ENCODE measurements at regions not wholly inside any gene's neighbourhood (a gene's known extent, or its start where the extent isn't known, plus 50 kb on each side); places are given as distances from the start of the nearest gene placed in this dataset.
A peak's percentile ranks its signal among the peaks of the same experiment; 100 is the strongest.

GRCh38 chr3:31210068-31210645, 315.7 kb upstream of the GADL1 start:
- DNase-seq (ENCODE audit: low read depth, low spot score) (no peak), ATAC-seq (no peak)
- Histone ChIP-seq H3K9ac (ENCODE audit: low read length) (no peak overlapping the region), H4K20me1 (ENCODE audit: insufficient read depth) (no peaks in the 10 kb centered on the region), H3K4me2 (ENCODE audit: low read length) (no peak overlapping the region), H3K27me3 (ENCODE audit: insufficient read depth, low read length) (no peaks in the 10 kb centered on the region), H3K4me3 (replicated peaks in 1 of 2; ENCODE audit: low read depth in 1 of 2, low read length in 2 of 2) (no peak overlapping the region), H3K4me1 (ENCODE audit: control insufficient read depth in 1 of 2, insufficient read depth in 2 of 2, low read length in 2 of 2) (peaks cover 3 to 24% of the 10 kb centered on the region in 2 experiments; a peak in 2 of 4 replicates), H3K27ac (ENCODE audit: low read depth, low read length) (no peak overlapping the region), H2AFZ (ENCODE audit: low read depth, low read length, poor library complexity, severe bottlenecking) (no peak overlapping the region), H3K9me3 (ENCODE audit: control insufficient read depth in 1 of 2, insufficient read depth in 1 of 2, low read depth in 1 of 2, low read length in 2 of 2) (no peaks in the 10 kb centered on the region), H3K9me2 (ENCODE audit: insufficient read depth) (no peaks in the 10 kb centered on the region), H3K36me3 (ENCODE audit: control insufficient read depth in 1 of 2, insufficient read depth in 2 of 2, low read length in 2 of 2) (no peaks in the 10 kb centered on the region), H3K79me2 (ENCODE audit: insufficient read depth, low read length) (no peaks in the 10 kb centered on the region)
- ChIA-PET POLR2A (no interaction called here), CTCF (interaction anchor here (0.8 to 1.8 kb wide), 2 partner anchors 14 to 276 kb away, joined by 3 to 4 read pairs; no protein-coding TSS in a partner anchor), RAD21 (ENCODE audit: low non-redundant PET in 1 of 2, low total read pairs in 2 of 2, uncharacterized antibody in 2 of 2, unreplicated experiment in 2 of 2) (interaction anchor here in 1 of 2 experiments (0.5 kb wide), 1 partner anchor 56 kb away, joined by 3 read pairs; no protein-coding TSS in a partner anchor)
- intact Hi-C loops (cut with micrococcal nuclease): no loop called here
- TF ChIP-seq POLR2A (IDR thresholded peaks at IDR 0.05; ENCODE audit: borderline replicate concordance, extremely low read depth, insufficient read depth, insufficient read length) (no peak), MAX (IDR thresholded peaks at IDR 0.05) (no peak), SIN3A (IDR thresholded peaks at IDR 0.05; ENCODE audit: low read depth) (no peak), YY1 (IDR thresholded peaks at IDR 0.05; ENCODE audit: extremely low read depth, insufficient replicate concordance, low read depth, low read length) (no peak), ZFX (IDR thresholded peaks at IDR 0.05) (no peak), RAD21 (IDR thresholded peaks at IDR 0.05; ENCODE audit: low read depth) (peak; percentile 52), EZH2phosphoT487 (IDR thresholded peaks at IDR 0.05; ENCODE audit: borderline replicate concordance) (no peak), CTCF (IDR thresholded peaks at IDR 0.05 in 2 of 3, conservative IDR thresholded peaks at IDR 0.05 in 1 of 3; ENCODE audit: borderline replicate concordance in 1 of 3, insufficient read depth in 1 of 3, low read depth in 2 of 3, low read length in 2 of 3) (peak; percentile 19 to 41 (median 36); a peak in 5 of 6 replicates), EGR1 (IDR thresholded peaks at IDR 0.05; ENCODE audit: low read depth) (no peak), POLR2AphosphoS5 (IDR thresholded peaks at IDR 0.05; ENCODE audit: low read depth, low read length) (no peak), ZNF274 (IDR thresholded peaks at IDR 0.05; ENCODE audit: low read depth, low read length) (no peak), SP1 (IDR thresholded peaks at IDR 0.05; ENCODE audit: low read depth) (no peak)
- TF ChIP-seq, protein P1, sequence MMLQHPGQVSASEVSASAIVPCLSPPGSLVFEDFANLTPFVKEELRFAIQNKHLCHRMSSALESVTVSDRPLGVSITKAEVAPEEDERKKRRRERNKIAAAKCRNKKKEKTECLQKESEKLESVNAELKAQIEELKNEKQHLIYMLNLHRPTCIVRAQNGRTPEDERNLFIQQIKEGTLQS (IDR thresholded peaks at IDR 0.05): no peak
- TF ChIP-seq, protein P2, sequence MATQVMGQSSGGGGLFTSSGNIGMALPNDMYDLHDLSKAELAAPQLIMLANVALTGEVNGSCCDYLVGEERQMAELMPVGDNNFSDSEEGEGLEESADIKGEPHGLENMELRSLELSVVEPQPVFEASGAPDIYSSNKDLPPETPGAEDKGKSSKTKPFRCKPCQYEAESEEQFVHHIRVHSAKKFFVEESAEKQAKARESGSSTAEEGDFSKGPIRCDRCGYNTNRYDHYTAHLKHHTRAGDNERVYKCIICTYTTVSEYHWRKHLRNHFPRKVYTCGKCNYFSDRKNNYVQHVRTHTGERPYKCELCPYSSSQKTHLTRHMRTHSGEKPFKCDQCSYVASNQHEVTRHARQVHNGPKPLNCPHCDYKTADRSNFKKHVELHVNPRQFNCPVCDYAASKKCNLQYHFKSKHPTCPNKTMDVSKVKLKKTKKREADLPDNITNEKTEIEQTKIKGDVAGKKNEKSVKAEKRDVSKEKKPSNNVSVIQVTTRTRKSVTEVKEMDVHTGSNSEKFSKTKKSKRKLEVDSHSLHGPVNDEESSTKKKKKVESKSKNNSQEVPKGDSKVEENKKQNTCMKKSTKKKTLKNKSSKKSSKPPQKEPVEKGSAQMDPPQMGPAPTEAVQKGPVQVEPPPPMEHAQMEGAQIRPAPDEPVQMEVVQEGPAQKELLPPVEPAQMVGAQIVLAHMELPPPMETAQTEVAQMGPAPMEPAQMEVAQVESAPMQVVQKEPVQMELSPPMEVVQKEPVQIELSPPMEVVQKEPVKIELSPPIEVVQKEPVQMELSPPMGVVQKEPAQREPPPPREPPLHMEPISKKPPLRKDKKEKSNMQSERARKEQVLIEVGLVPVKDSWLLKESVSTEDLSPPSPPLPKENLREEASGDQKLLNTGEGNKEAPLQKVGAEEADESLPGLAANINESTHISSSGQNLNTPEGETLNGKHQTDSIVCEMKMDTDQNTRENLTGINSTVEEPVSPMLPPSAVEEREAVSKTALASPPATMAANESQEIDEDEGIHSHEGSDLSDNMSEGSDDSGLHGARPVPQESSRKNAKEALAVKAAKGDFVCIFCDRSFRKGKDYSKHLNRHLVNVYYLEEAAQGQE (IDR thresholded peaks at IDR 0.05; ENCODE audit: low read depth): no peak
- BruUV-seq (replicated peaks): no TSS peak

All from HCT116 (cell line).